Erythroblast (primary cell): ENCODE measurements at regions not wholly inside any gene's neighbourhood (a gene's known extent, or its start where the extent isn't known, plus 50 kb on each side); places are given as distances from the start of the nearest gene placed in this dataset.
"Not testable (repeated sequence)": the region's sequence is repeated elsewhere in the genome, so short reads cannot be mapped to it uniquely, and the experiment has no call there.

Experiments used
- DNase-seq, 2 experiments: peaks; one replicate each; lab custom pipeline; 2025; lab: John Stamatoyannopoulos, UW
- GATA1 ChIP-seq: IDR thresholded peaks from 2 replicates; pipeline ENCODE4 v1.6.1; 2011; ENCODE audit warnings: low read depth, mild to moderate bottlenecking, control low read depth, low read length, moderate library complexity
- POLR2A ChIP-seq: IDR thresholded peaks from 2 replicates; pipeline ENCODE4 v1.6.1; 2011; ENCODE audit warnings: mild to moderate bottlenecking, low read length

- DNase-seq: no peak
- TF ChIP-seq POLR2A (no peak), GATA1 (no peak)
Measured at GRCh38 chr14:49286257-49286983, 299.8 kb downstream of the RPS29 start.

- no peak for DNase-seq
- TF ChIP-seq GATA1: no peak
- no peak for TF ChIP-seq POLR2A
Measured at GRCh38 chr14:49280566-49280965, 305.6 kb downstream of the RPS29 start.

- DNase-seq: no peak
- TF ChIP-seq GATA1 (no peak), POLR2A (no peak)
Measured at GRCh38 chr14:49250517-49250916, 335.7 kb downstream of the RPS29 start.

GRCh38 chr14:49250109-49250508, 336.1 kb downstream of the RPS29 start:
- DNase-seq: no peak
- TF ChIP-seq POLR2A (no peak), GATA1 (no peak)

GRCh38 chr14:49249022-49249421, 337.2 kb downstream of the RPS29 start:
- no peak for TF ChIP-seq GATA1
- TF ChIP-seq POLR2A: no peak
- DNase-seq: no peak

- DNase-seq: not testable (repeated sequence)
Measured at GRCh38 chr14:49243777-49244176, 342.4 kb downstream of the RPS29 start.

GRCh38 chr14:49240383-49240782, 345.8 kb downstream of the RPS29 start:
- no peak for TF ChIP-seq GATA1
- TF ChIP-seq POLR2A: no peak
- no peak for DNase-seq

GRCh38 chr14:49228552-49228951, 357.6 kb downstream of the RPS29 start:
- no peak for TF ChIP-seq POLR2A
- TF ChIP-seq GATA1: no peak
- DNase-seq: no peak

- no peak for TF ChIP-seq POLR2A
- TF ChIP-seq GATA1: no peak
- no peak for DNase-seq
Measured at GRCh38 chr14:49221316-49221715, 364.9 kb downstream of the RPS29 start.

GRCh38 chr14:49220492-49220891, 365.7 kb downstream of the RPS29 start:
- TF ChIP-seq GATA1: no peak
- no peak for TF ChIP-seq POLR2A
- DNase-seq: no peak

GRCh38 chr14:49218436-49219092, 367.6 kb downstream of the RPS29 start:
- no peak for DNase-seq
- TF ChIP-seq POLR2A: no peak
- TF ChIP-seq GATA1: no peak

GRCh38 chr14:49212721-49213120, 373.5 kb downstream of the RPS29 start:
- TF ChIP-seq POLR2A: no peak
- no peak for TF ChIP-seq GATA1
- DNase-seq: no peak

GRCh38 chr14:49209416-49209815, 376.8 kb downstream of the RPS29 start:
- TF ChIP-seq POLR2A (no peak), GATA1 (no peak)
- no peak for DNase-seq

- no peak for TF ChIP-seq POLR2A
- TF ChIP-seq GATA1: no peak
- no peak for DNase-seq
Measured at GRCh38 chr14:49206828-49207227, 379.4 kb downstream of the RPS29 start.

- TF ChIP-seq POLR2A (no peak), GATA1 (no peak)
- no peak for DNase-seq
Measured at GRCh38 chr14:49203676-49204075, 382.5 kb downstream of the RPS29 start.
